GM23248 (cell line): ENCODE measurements at regions not wholly inside any gene's neighbourhood (a gene's known extent, or its start where the extent isn't known, plus 50 kb on each side); places are given as distances from the start of the nearest gene placed in this dataset.

Experiments used
- DNase-seq: peaks from one replicate; pipeline ENCODE4 v3.0.0-alpha.2; 2015
- H2AFZ ChIP-seq: fragments of 200-600 bp; sonication (generic); 2 replicates; pipeline ENCODE4 v1.6.1; 2016; ENCODE audit warnings: antibody characterized with exemption
- H3F3A ChIP-seq: fragments of 200-600 bp; sonication (generic); 2 replicates; pipeline ENCODE4 v1.6.1; 2016; ENCODE audit warnings: mild to moderate bottlenecking, antibody characterized with exemption, mixed run types; ENCODE audit not compliant: insufficient read depth
- H3K27ac ChIP-seq: fragments of 200-600 bp; sonication (generic); 2 replicates; pipeline ENCODE4 v1.5.1; 2016; ENCODE audit warnings: mild to moderate bottlenecking
- H3K27me3 ChIP-seq: fragments of 200-600 bp; sonication (generic); replicated peaks from 2 replicates; pipeline ENCODE4 v1.6.1; 2016; ENCODE audit warnings: mild to moderate bottlenecking; ENCODE audit not compliant: insufficient read depth
- H3K36me3 ChIP-seq: fragments of 200-600 bp; sonication (generic); 2 replicates; pipeline ENCODE4 v1.6.1; 2016; ENCODE audit warnings: low read depth, mild to moderate bottlenecking
- H3K4me1 ChIP-seq: fragments of 200-600 bp; sonication (generic); 2 replicates; pipeline ENCODE4 v1.6.1; 2016; ENCODE audit warnings: mild to moderate bottlenecking; ENCODE audit not compliant: insufficient read depth
- H3K4me2 ChIP-seq: fragments of 200-600 bp; sonication (generic); one replicate; pipeline ENCODE4 v1.6.1; 2016; ENCODE audit warnings: mild to moderate bottlenecking; ENCODE audit not compliant: unreplicated experiment
- H3K4me3 ChIP-seq: fragments of 200-600 bp; sonication (generic); 2 replicates; pipeline ENCODE4 v1.5.1; 2016; ENCODE audit warnings: mild to moderate bottlenecking
- H3K79me2 ChIP-seq: fragments of 200-600 bp; sonication (generic); 2 replicates; pipeline ENCODE4 v1.6.1; 2016; ENCODE audit warnings: mild to moderate bottlenecking; ENCODE audit not compliant: insufficient read depth
- H3K9ac ChIP-seq: fragments of 200-600 bp; sonication (generic); 2 replicates; pipeline ENCODE4 v1.6.1; 2016; ENCODE audit warnings: mild to moderate bottlenecking
- H3K9me2 ChIP-seq: fragments of 200-600 bp; sonication (generic); 2 replicates; pipeline ENCODE4 v1.6.1; 2016; ENCODE audit warnings: mixed run types, mild to moderate bottlenecking, moderate library complexity; ENCODE audit not compliant: insufficient read depth
- H3K9me3 ChIP-seq: fragments of 200-600 bp; sonication (generic); one replicate; pipeline ENCODE4 v1.6.1; 2017; ENCODE audit warnings: low read depth
- H4K20me1 ChIP-seq: fragments of 200-600 bp; sonication (generic); 2 replicates; pipeline ENCODE4 v1.6.0; 2016; ENCODE audit not compliant: insufficient read depth
- EZH2 ChIP-seq: fragments of 200-600 bp; sonication (generic); IDR thresholded peaks from 2 replicates; pipeline ENCODE4 v1.6.1; 2018; ENCODE audit warnings: antibody characterized with exemption, mild to moderate bottlenecking; ENCODE audit not compliant: insufficient read depth, poor library complexity, severe bottlenecking
- EZH2phosphoT487 ChIP-seq: fragments of 200-600 bp; sonication (generic); IDR thresholded peaks from 2 replicates; pipeline ENCODE4 v1.6.1; 2018; ENCODE audit warnings: antibody characterized with exemption, moderate library complexity, mild to moderate bottlenecking, low read depth; ENCODE audit not compliant: insufficient read depth
- WGBS, 2 experiments: methylation state at CpG; one replicate each; pipeline ENCODE4 v1.1.6; 2015 to 2017; ENCODE audit warnings: low lambda C conversion rate in 2 of 2, low coverage in 1 of 2; ENCODE audit errors: missing lambda C conversion rate in 2 of 2; 5-methylcytosine and 5-hydroxymethylcytosine counted together
- in situ Hi-C: fragments of 300-500 bp; cut with MboI; formaldehyde crosslinking; loops from 2 replicates; pipeline ENCODE4 v1.15.0; 2020

DNA sequence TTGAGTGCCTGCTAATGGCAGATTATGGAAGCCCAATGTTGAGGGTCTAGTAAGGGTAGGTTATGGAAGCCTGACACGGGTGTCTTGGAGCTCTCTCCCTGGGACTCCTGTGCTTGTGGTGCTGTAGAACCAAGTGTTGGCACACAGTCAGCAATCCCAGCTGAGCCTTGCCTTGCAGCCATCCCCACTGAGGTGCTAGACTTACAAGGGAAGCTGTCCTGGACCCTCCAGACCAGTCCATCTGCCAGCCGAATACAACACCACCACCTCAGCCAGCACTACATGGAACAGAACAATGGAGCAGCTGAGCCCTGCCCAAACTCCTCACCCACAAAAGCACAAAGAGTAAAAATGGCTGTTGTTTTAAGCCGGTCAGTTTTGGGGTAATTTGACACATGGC, 90.5 kb upstream of the DNAH5 start:
- peaks cover 5% of the 10 kb centered on the region for H3K79me2 ChIP-seq
- peak overlapping the region; percentile 93 for H3K27ac ChIP-seq
- 42 to 51% methylated on average over 3 of the region's 3 CpGs for WGBS, 2 experiments
- H3F3A ChIP-seq: peaks cover 63% of the 10 kb centered on the region
- H3K4me1 ChIP-seq: peaks cover 70% of the 10 kb centered on the region
- no peaks in the 10 kb centered on the region for H3K27me3 ChIP-seq
- TF ChIP-seq EZH2 (no peak), EZH2phosphoT487 (no peak)
- no peaks in the 10 kb centered on the region for H3K9me2 ChIP-seq
- peak overlapping the region; percentile 58 for H3K4me2 ChIP-seq
- in situ Hi-C loops: no loop called here
- 0 out of 2 replicates have a peak overlapping the region, but pooled peaks have one; percentile 27 for H3K4me3 ChIP-seq
- H3K9ac ChIP-seq: peak overlapping the region; percentile 55
- H3K36me3 ChIP-seq: no peaks in the 10 kb centered on the region
- no peaks in the 10 kb centered on the region for H4K20me1 ChIP-seq
- H3K9me3 ChIP-seq: no peaks in the 10 kb centered on the region
- DNase-seq: peak; percentile 10
- H2AFZ ChIP-seq: no peak overlapping the region

DNA sequence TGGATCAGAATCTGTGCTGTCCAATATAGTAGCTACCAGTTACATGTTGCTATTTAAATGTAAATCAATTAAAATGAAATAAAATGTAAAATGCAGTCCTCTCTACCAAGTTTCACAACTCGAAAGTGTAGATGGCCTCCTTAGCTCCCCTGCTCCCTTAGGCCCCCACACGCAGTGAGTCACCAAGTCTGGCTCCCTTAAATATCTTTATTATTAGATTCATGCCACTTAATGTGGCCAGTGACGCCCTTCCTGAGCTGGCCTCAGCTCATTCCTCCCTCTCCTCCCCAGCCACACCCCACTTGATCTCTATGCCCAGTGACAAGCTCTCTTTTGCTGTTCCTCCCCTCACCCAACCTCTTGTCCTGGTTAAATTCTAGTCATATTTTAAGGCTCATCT, 88.4 kb upstream of the DNAH5 start:
- H3K9ac ChIP-seq: peak overlapping the region; percentile 29; the same call in 1 of the 2 replicates
- peak; percentile 89 for DNase-seq

GRCh38 chr5:14028938-14029584, 84.6 kb upstream of the DNAH5 start:
- Histone ChIP-seq H3K4me1 (peaks cover 16% of the 10 kb centered on the region), H2AFZ (no peak overlapping the region), H3F3A (peaks cover 9% of the 10 kb centered on the region; the same call in 1 of the 2 replicates), H3K4me3 (no peak overlapping the region), H3K27me3 (no peaks in the 10 kb centered on the region), H3K9ac (no peak overlapping the region), H3K79me2 (peaks cover 4% of the 10 kb centered on the region), H3K4me2 (no peak overlapping the region), H3K9me2 (no peaks in the 10 kb centered on the region), H3K27ac (no peak overlapping the region), H4K20me1 (no peaks in the 10 kb centered on the region), H3K36me3 (no peaks in the 10 kb centered on the region), H3K9me3 (no peaks in the 10 kb centered on the region)
- no peak for DNase-seq
- WGBS, 2 experiments: 65 to 75% methylated on average over 7 of the region's 7 CpGs
- in situ Hi-C loops: no loop called here
- TF ChIP-seq EZH2phosphoT487 (no peak), EZH2 (no peak)

More for the DNA sequence above, 88.4 kb upstream of the DNAH5 start:
- H3K9me3 ChIP-seq: no peaks in the 10 kb centered on the region
- peaks cover 43% of the 10 kb centered on the region for H3F3A ChIP-seq
- H3K36me3 ChIP-seq: no peaks in the 10 kb centered on the region
- no peak for TF ChIP-seq EZH2
- TF ChIP-seq EZH2phosphoT487: no peak
- no peaks in the 10 kb centered on the region for H3K27me3 ChIP-seq
- peak overlapping the region; percentile 56 for H3K4me2 ChIP-seq
- H3K9me2 ChIP-seq: no peaks in the 10 kb centered on the region
- 43 to 45% methylated on average over 3 of the region's 3 CpGs for WGBS, 2 experiments
- 0 out of 2 replicates have a peak overlapping the region, but pooled peaks have one; percentile 6 for H3K4me3 ChIP-seq
- H2AFZ ChIP-seq: no peak overlapping the region
- H4K20me1 ChIP-seq: no peaks in the 10 kb centered on the region
- peaks cover 50% of the 10 kb centered on the region for H3K4me1 ChIP-seq
- H3K79me2 ChIP-seq: peaks cover 5% of the 10 kb centered on the region
- in situ Hi-C loops: no loop called here
- peak overlapping the region; percentile 66 for H3K27ac ChIP-seq

GRCh38 chr5:14028188-14028587, 83.7 kb upstream of the DNAH5 start:
- Histone ChIP-seq H3K4me1 (peaks cover 8% of the 10 kb centered on the region), H4K20me1 (no peaks in the 10 kb centered on the region), H2AFZ (no peak overlapping the region), H3K9me2 (no peaks in the 10 kb centered on the region), H3K4me2 (no peak overlapping the region), H3K9me3 (no peaks in the 10 kb centered on the region), H3K27me3 (no peaks in the 10 kb centered on the region), H3F3A (peaks cover 4% of the 10 kb centered on the region; the same call in 1 of the 2 replicates), H3K36me3 (no peaks in the 10 kb centered on the region), H3K9ac (no peak overlapping the region), H3K79me2 (no peaks in the 10 kb centered on the region), H3K27ac (no peak overlapping the region), H3K4me3 (no peak overlapping the region)
- 100% methylated on average over 1 of the region's 1 CpG for WGBS, 2 experiments
- in situ Hi-C loops: no loop called here
- DNase-seq: no peak
- TF ChIP-seq EZH2 (no peak), EZH2phosphoT487 (no peak)
